K562 (cell line): ENCODE measurements at regions not wholly inside any gene's neighbourhood (a gene's known extent, or its start where the extent isn't known, plus 50 kb on each side); places are given as distances from the start of the nearest gene placed in this dataset.

Experiments
- ATAC-seq: fragments of 200-7000 bp; cut with Tn5 transposase; 3 replicates; pipeline ENCODE4 v1.9.1; 2020; ENCODE audit warnings: moderate library complexity
- BruUV-seq: library from RNA; stranded (reverse); fragments of 400-500 nt; replicated peaks from 2 replicates; lab custom pipeline; 2021; lab: Mats Ljungman, UMichigan
- CTCF ChIA-PET: fragments of 300-600 bp; formaldehyde crosslinking; extraction: SDS; loops from one replicate; lab custom pipeline; 2021; ENCODE audit warnings: low intra/inter-chr PET ratio; lab: Yijun Ruan, JAX
- POLR2A ChIA-PET: fragments of 300-600, 350-650 bp; sonication (Branson Sonifier 250); formaldehyde crosslinking; extraction: SDS; loops from one replicate; lab custom pipeline; 2021; ENCODE audit warnings: antibody characterized with exemption, inconsistent platforms; lab: Yijun Ruan, JAX
- DNase-seq, 4 experiments: peaks; one replicate each; pipeline versions ENCODE4 v3.0.0 to v3.0.0-alpha.2; 2011 to 2018; ENCODE audit warnings: low spot score in 3 of 4, mixed read lengths in 3 of 4; ENCODE audit errors: extremely low read depth in 1 of 4
- FAIRE-seq: peaks from 2 replicates; lab custom pipeline; 2011; peaks lifted over from hg19 to GRCh38; lab: Jason Lieb, UNC
- H2AFZ ChIP-seq: 2 replicates; pipeline ENCODE4 v1.6.0; 2011; ENCODE audit warnings: low read depth, low read length, control low read depth, inconsistent platforms
- H3K27ac ChIP-seq: fragments of 200-600 bp; 3 replicates; pipeline ENCODE4 v1.8.0; 2011; ENCODE audit warnings: low read depth, mild to moderate bottlenecking, control low read depth, inconsistent platforms, low read length, moderate library complexity, mixed read lengths; ENCODE audit errors: extremely low read depth
- H3K27me3 ChIP-seq, 2 experiments: fragments of 300-600 bp in 1 of 2; 2 replicates in 1 of 2; 3 replicates in 1 of 2; pipeline versions ENCODE4 v1.6.0 to v1.8.0; 2011; ENCODE audit warnings: inconsistent platforms in 2 of 2, low read length in 2 of 2, mild to moderate bottlenecking in 1 of 2, mixed read lengths in 1 of 2, moderate library complexity in 1 of 2; ENCODE audit not compliant: control insufficient read depth in 2 of 2, insufficient read depth in 2 of 2
- H3K36me3 ChIP-seq: fragments of 300-600 bp; 3 replicates; pipeline ENCODE4 v1.8.0; 2011; ENCODE audit warnings: mild to moderate bottlenecking, low read length, inconsistent platforms; ENCODE audit not compliant: control insufficient read depth, insufficient read depth
- H3K4me1 ChIP-seq, 2 experiments: fragments of 200-600 bp in 1 of 2; replicated peaks in 1 of 2; 2 replicates in 1 of 2; 3 replicates in 1 of 2; pipeline versions ENCODE4 v1.5.1 to v1.8.0; 2011; ENCODE audit warnings: inconsistent platforms in 2 of 2, low read length in 2 of 2, mild to moderate bottlenecking in 1 of 2, mixed read lengths in 1 of 2, moderate library complexity in 1 of 2; ENCODE audit not compliant: control insufficient read depth in 2 of 2, insufficient read depth in 2 of 2
- H3K4me2 ChIP-seq: 2 replicates; pipeline ENCODE4 v1.6.1; 2011; ENCODE audit warnings: low read length, control low read depth, inconsistent platforms, mixed read lengths; ENCODE audit not compliant: insufficient read depth
- H3K4me3 ChIP-seq: fragments of 200-600 bp; sonication (generic), shearing (Covaris generic); 2 replicates; pipeline ENCODE4 v1.5.1; 2016; ENCODE audit warnings: control low read depth, inconsistent platforms
- H3K79me2 ChIP-seq: fragments of 200-600 bp; 3 replicates; pipeline ENCODE4 v1.8.0; 2011; ENCODE audit warnings: low read length, inconsistent platforms; ENCODE audit not compliant: control insufficient read depth, insufficient read depth
- H3K9ac ChIP-seq, 2 experiments: 2 replicates each; pipeline versions ENCODE4 v1.6.0 to v1.6.1; 2011; ENCODE audit warnings: low read depth in 2 of 2, low read length in 2 of 2, control low read depth in 1 of 2, inconsistent platforms in 1 of 2, mild to moderate bottlenecking in 1 of 2, mixed read lengths in 1 of 2; ENCODE audit not compliant: insufficient read depth in 1 of 2
- H3K9me1 ChIP-seq: one replicate; pipeline ENCODE4 v1.6.0; 2011; ENCODE audit warnings: inconsistent platforms, mild to moderate bottlenecking, low read length, moderate library complexity; ENCODE audit not compliant: control insufficient read depth, insufficient read depth
- H3K9me3 ChIP-seq: replicated peaks from 2 replicates; pipeline ENCODE4 v1.5.1; 2011; ENCODE audit warnings: low read depth, low read length, inconsistent platforms; ENCODE audit not compliant: control insufficient read depth, insufficient read depth
- H4K20me1 ChIP-seq: replicated peaks from 2 replicates; pipeline ENCODE4 v1.6.1; 2011; ENCODE audit warnings: low read length, inconsistent platforms, mixed read lengths; ENCODE audit not compliant: control insufficient read depth, insufficient read depth
- BCOR ChIP-seq: fragments of 450-650 bp; IDR thresholded peaks from 2 replicates; pipeline ENCODE4 v1.6.1; 2016
- CCNT2 ChIP-seq: IDR thresholded peaks from 2 replicates; pipeline ENCODE4 v1.6.1; 2011; ENCODE audit warnings: borderline replicate concordance, low read depth, mild to moderate bottlenecking, moderate library complexity, mixed read lengths, low read length; ENCODE audit not compliant: insufficient read length; ENCODE audit errors: extremely low read depth
- CUX1 ChIP-seq: fragments of 200-800 bp; sonication (Bioruptor generic); IDR thresholded peaks from 2 replicates; pipeline ENCODE4 v1.6.1; 2016; ENCODE audit warnings: missing genetic modification characterization, missing compliant biosample characterization
- FOXA1 ChIP-seq: fragments of 450-650 bp; IDR thresholded peaks from 2 replicates; pipeline ENCODE4 v1.6.1; 2016; ENCODE audit warnings: mild to moderate bottlenecking, borderline replicate concordance
- IFI16 ChIP-seq: fragments of 250-450 bp; sonication (Bioruptor Pico); IDR thresholded peaks from 2 replicates; pipeline ENCODE4 v2.1.2; 2022; ENCODE audit warnings: mild to moderate bottlenecking, inconsistent platforms
- KDM2B ChIP-seq: fragments of 250-450 bp; sonication (Bioruptor Pico); IDR thresholded peaks from 2 replicates; pipeline ENCODE4 v1.8.0; 2021; ENCODE audit warnings: mild to moderate bottlenecking, moderate library complexity
- L3MBTL2 ChIP-seq: fragments of 450-650 bp; IDR thresholded peaks from 2 replicates; pipeline ENCODE4 v1.6.1; 2016; ENCODE audit warnings: mild to moderate bottlenecking, moderate library complexity
- MEF2D ChIP-seq: conservative IDR thresholded peaks from 2 replicates; pipeline ENCODE4 v1.6.1; 2016; ENCODE audit warnings: low read depth, missing genetic modification characterization, missing compliant biosample characterization
- PHTF2 ChIP-seq: fragments of 250-450 bp; sonication (Bioruptor Pico); IDR thresholded peaks from 2 replicates; pipeline ENCODE4 v1.5.0; 2021; ENCODE audit warnings: mild to moderate bottlenecking
- RNF2 ChIP-seq: sonication (generic); IDR thresholded peaks from 2 replicates; pipeline ENCODE4 v1.6.1; 2016
- SAFB2 ChIP-seq: fragments of 200-400 bp; formaldehyde crosslinking; IDR thresholded peaks from 2 replicates; pipeline ENCODE4 v1.6.1; 2018; ENCODE audit warnings: borderline replicate concordance, low read length, low read depth, moderate library complexity; ENCODE audit not compliant: severe bottlenecking
- SRSF1 ChIP-seq: fragments of 200-400 bp; formaldehyde crosslinking; IDR thresholded peaks from 2 replicates; pipeline ENCODE4 v1.6.1; 2017; ENCODE audit warnings: mild to moderate bottlenecking, low read depth, low read length, moderate library complexity
- ZEB2 ChIP-seq: fragments of 450-650 bp; IDR thresholded peaks from 2 replicates; pipeline ENCODE4 v1.6.1; 2016
- ZKSCAN8 ChIP-seq: fragments of 200-800 bp; sonication (Bioruptor generic); IDR thresholded peaks from 2 replicates; pipeline ENCODE4 v1.6.1; 2016; ENCODE audit warnings: missing genetic modification characterization, missing compliant biosample characterization
- ZNF511 ChIP-seq: sonication (generic); formaldehyde crosslinking; IDR thresholded peaks from 2 replicates; pipeline ENCODE4 v1.8.0; 2022; ENCODE audit warnings: mild to moderate bottlenecking, missing genetic modification reagents
- WGBS: fragments of 100-300 bp; shearing (Covaris generic); methylation state at CpG from one replicate; pipeline ENCODE4 v1.1.6; 2016; ENCODE audit warnings: low coverage, mixed read lengths; ENCODE audit not compliant: insufficient coverage; ENCODE audit errors: missing lambda C conversion rate; 5-methylcytosine and 5-hydroxymethylcytosine counted together
- in situ Hi-C: fragments of 300-500 bp; cut with MboI; formaldehyde crosslinking; loops from 4 replicates; pipeline ENCODE4 v1.15.0; 2018; ENCODE audit warnings: inconsistent platforms, mixed read lengths
- intact Hi-C: fragments of 100-400 bp; cut with micrococcal nuclease; formaldehyde crosslinking; loops from 2 replicates; pipeline ENCODE4 v1.14.2; 2022

GRCh38 chrX:7698248-7698647 is 144.7 kb upstream of the VCX start (continued):
- no peak for TF ChIP-seq CUX1 (CRISPR knock-in tag)

- intact Hi-C loops (no loop called here), in situ Hi-C loops (no loop called here)
- no peak overlapping the region for H3K9ac ChIP-seq
- H4K20me1 ChIP-seq, result no peaks in the 10 kb centered on the region
- CTCF ChIA-PET, result no interaction called here
- no peaks in the 10 kb centered on the region for H3K27me3 ChIP-seq
- H3K4me2 ChIP-seq, result no peak overlapping the region
- H3K4me1 ChIP-seq, result no peaks in the 10 kb centered on the region
- TF ChIP-seq FOXA1 (no peak), ZEB2 (no peak), BCOR (no peak), MEF2D (no peak), RNF2 (no peak), L3MBTL2 (no peak), ZNF511 (no peak), SRSF1 (no peak), PHTF2 (CRISPR knock-in tag) (no peak), IFI16 (CRISPR knock-in tag) (no peak), KDM2B (CRISPR knock-in tag) (no peak), CCNT2 (no peak), ZKSCAN8 (no peak), SAFB2 (no peak)
- no peak overlapping the region for H3K4me3 ChIP-seq
- H3K9me1 ChIP-seq, result no peaks in the 10 kb centered on the region
- ATAC-seq (no peak), FAIRE-seq (no peak), DNase-seq (no peak)
- H3K36me3 ChIP-seq, result no peaks in the 10 kb centered on the region
- 2% methylated on average over 8 of the region's 8 CpGs for WGBS
- H3K27ac ChIP-seq, result no peak overlapping the region
- POLR2A ChIA-PET, result no interaction called here
- no peak overlapping the region for H2AFZ ChIP-seq
- H3K79me2 ChIP-seq, result no peaks in the 10 kb centered on the region
- no TSS peak for BruUV-seq
- H3K9me3 ChIP-seq, result no peaks in the 10 kb centered on the region
Observed at GRCh38 chrX:7690842-7691241, 152.1 kb upstream of the VCX start.
